ENCODE measurements at regions not wholly inside any gene's neighbourhood (a gene's known extent, or its start where the extent isn't known, plus 50 kb on each side); places are given as distances from the start of the nearest gene placed in this dataset.

GRCh38 chr1:4851385-4852065 is 197.1 kb downstream of the AJAP1 start:
- no peak for TF ChIP-seq CTCF (IDR thresholded peaks at IDR 0.05)
- no peak for TF ChIP-seq EP300 (IDR thresholded peaks at IDR 0.05; ENCODE audit: low read depth)
- TF ChIP-seq POLR2AphosphoS5 (IDR thresholded peaks at IDR 0.05): no peak
